Glomerular visceral epithelial cell (primary cell): ENCODE measurements at regions not wholly inside any gene's neighbourhood (a gene's known extent, or its start where the extent isn't known, plus 50 kb on each side); places are given as distances from the start of the nearest gene placed in this dataset.
A peak's percentile ranks its signal among the peaks of the same experiment; 100 is the strongest.
"Not testable (repeated sequence)": the region's sequence is repeated elsewhere in the genome, so short reads cannot be mapped to it uniquely, and the experiment has no call there.

Experiments used
- DNase-seq: peaks from one replicate; pipeline ENCODE4 v3.0.0-alpha.2; 2016; ENCODE audit errors: extremely low spot score

DNA sequence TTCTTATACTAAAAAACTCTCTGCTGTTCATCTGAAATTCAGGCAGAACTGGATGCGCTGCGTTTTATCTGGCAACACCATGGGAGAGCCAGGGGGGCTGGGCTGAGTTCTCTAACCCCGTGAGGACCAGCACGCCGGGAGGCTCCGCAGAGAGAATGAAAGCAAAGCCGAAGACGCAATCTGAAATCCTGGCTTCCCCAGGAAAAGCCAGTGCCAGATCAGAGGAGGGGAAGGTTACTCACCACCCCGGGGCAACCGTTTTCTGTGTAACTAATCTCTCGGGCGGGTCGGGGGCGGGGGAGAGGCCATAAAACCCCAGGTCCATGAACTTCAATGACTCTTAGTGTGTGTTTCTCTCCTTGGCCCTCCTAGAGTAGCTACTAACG lies 99.4 kb downstream of the SHANK2 start:
- DNase-seq = peak; percentile 61

DNA sequence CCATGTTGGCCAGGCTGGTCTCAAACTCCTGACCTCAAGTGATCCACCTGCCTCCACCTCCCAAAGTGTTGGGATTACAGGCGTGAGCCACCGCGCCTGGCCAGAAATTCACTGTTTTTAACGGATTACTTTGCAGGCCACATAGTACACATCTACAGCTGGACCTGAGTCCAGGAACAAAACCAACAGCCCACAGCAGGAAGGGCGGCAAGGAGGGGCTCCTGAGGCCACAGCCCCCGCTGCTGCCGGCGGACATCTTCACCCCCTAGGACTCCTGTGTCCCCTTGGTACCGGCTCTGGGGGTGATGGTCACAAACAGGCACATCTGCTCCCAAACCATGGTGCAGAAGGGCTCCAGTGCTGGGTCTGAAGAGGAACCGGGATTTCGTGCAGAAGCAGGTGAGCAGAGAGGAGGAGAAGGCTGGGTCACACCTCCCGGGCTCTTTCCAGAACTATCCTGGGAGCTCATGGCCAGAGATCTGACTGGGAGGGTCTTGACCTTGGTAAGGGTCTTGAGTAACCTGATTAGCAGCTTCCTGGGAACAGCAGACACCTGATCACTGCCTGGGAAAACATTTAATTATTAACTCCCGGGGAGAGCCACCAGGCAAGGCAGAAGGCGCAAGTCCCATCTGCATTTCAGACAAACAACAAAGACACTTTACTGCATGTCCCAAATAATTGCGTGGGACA lies 99.9 kb downstream of the SHANK2 start:
- DNase-seq = not testable (repeated sequence)

DNA sequence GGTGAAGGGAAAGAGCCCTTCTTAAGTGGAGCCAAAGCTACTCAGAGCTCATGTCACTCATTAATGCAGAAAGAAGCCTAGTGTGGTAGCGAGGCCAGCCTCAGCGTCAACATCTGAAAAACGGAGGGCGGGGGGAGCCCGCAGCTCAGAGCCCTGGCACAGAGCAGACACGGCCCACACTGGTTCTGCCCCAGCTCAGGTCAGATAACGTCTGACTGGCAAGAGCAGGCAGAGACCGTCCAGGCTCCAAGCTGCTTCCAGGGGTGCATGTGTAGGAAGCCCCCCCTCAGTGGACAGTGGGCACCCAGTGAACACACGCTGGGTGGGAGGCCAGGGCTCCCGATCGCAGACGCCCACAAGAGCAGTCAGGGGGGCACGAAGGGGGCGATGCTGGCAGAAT lies 100.8 kb downstream of the SHANK2 start:
- no peak for DNase-seq

DNA sequence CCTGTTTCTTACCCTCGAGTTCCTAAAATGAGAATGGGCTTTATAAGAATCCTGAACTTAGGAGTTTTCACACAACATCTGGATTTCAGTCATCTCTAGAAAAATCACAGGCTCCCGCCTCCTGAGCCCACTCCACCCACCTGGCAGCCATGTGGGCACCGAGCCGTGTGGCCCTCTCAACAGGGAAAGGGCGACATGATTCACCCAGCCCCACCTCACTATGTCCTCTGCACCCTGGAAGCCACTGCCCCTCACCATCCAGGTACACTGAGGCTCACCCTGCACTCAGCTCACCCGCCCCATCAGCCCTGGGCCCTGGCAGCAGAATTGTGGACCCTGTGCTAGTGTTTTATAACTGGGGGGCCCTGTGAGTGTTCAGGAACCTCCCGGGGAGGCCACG lies 101.5 kb downstream of the SHANK2 start:
- no peak for DNase-seq

DNA sequence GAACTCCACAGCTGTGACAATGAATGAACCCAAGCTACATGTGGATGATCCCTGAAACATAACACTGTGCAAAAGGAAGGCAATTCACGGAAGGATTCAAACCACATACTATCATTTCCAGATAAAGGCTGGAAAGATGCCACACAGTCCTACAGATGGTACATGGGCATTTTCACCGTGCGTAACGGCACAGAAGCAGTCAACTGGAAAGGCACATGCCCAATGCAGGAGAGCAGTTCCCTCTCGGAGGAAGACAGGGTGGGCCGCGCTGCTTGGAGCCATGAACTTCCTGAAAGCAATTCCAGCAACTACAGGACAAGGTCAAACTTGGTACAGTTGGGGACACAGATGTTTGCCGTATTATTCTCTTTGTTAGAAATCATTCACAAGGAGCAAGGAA lies 103.7 kb downstream of the SHANK2 start:
- DNase-seq = no peak

DNA sequence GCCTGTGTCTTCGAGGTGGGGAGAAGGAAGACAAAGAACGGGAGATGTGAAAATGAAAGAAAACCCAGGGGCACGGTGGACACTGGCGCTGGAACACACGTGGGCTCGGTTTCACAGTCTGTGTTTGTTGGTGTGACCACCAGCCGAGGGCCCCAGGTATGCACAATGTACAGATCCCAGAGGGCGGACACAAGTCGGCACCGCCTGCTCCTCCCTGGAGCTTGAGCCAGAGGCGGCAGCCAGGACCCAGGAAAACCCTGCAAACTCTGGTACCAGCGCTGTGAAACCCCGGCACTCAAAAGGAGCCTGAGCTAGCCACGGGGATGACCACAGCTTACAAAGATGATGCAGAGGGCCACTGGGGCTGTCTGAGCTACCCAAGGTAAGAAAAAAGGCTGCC lies 105.0 kb downstream of the SHANK2 start:
- no peak for DNase-seq

DNA sequence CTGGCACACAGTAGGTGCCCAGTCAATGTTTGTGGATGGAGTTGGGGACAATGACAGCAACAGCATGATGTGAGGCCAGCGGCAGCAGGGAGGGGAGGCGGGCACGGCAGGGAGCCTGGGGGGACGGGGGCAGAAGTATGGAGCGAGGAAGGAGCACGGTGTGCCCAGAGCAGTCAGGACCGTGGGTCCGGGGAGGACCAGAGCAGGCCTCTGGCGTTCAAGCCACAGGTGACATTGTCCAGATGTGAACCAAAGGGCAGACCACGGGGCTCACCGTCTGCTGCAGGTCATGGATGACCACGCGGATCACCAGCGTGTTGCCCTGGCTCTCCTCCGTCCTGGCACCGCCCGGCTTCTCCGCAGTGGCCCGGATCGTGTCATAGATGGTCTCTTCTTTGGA lies 105.5 kb downstream of the SHANK2 start:
- no peak for DNase-seq

DNA sequence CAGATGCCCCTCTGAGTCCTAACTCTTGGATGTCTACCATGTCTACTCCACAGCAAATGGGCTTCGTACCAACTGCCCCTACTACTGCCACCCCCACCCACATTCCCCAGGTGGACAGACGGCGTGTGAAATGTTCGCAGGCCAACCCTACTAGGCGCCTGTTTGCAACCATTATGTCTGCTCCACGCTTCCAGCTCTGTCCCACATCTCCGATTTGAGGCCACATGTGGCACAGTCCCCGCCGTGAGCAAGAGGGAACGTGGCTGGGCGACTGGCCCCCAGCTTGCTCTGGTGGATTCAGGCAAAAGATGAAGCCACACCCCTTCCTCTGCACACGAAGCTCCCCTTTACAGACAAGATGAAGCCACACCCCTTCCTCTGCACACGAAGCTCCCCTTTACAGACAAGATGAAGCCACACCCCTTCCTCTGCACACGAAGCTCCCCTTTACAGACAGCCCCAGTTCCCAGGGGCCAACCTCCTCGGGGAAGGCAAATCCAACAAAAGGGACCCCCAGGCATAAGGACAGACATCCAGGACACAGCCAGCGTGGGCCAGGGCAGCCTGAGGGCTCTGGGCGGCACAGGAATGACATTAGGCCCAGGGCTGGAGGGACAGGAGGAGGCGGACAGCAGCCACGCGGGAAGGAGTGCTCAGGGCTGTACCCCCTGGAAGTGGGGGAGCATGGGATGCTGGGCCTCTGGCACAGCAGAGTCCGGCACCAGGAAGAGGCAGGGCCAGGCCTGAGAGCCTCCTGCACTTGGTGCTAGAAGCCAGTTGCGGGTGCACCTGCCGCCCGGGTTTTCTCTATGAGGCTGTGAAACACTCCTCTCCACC lies 106.2 kb downstream of the SHANK2 start:
- no peak for DNase-seq

DNA sequence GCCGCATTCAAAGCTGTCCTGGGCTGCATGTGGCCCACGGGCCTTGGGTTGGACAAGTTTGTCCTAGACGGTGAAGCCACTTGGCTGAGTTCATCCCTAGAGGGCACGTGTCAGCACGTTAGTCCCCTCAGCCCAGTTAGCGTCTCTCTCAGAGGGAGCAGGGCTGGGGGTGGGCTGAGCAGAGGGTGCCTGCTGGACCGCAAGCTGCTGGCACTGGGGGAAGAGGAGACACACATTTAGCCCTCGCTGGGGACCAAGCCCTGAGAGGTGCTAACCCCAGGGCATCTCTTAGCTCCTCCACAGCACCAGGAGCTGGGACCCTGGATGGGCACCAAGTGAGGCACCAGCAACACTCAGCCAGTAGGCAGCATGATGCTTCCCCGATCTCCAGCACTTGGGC lies 107.0 kb downstream of the SHANK2 start:
- no peak for DNase-seq

DNA sequence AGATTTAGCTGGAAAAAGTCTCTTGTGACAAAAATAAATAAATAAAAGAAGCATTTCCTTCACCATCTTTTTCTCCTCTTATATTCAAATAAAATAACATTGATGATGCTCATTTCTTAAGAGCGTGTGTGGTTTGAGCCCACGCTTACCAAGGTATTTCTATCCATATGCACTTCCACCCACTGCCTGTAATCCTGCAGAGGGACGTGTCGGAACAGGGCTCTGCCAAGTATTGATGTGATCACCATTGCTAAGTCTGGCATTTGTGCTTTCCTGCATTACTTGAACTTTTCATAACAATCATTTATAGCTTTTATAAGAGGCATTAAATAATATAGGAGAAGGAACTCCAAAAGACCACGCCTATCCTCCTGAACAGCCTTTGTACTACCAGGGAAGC lies 107.6 kb downstream of the SHANK2 start:
- DNase-seq = no peak

DNA sequence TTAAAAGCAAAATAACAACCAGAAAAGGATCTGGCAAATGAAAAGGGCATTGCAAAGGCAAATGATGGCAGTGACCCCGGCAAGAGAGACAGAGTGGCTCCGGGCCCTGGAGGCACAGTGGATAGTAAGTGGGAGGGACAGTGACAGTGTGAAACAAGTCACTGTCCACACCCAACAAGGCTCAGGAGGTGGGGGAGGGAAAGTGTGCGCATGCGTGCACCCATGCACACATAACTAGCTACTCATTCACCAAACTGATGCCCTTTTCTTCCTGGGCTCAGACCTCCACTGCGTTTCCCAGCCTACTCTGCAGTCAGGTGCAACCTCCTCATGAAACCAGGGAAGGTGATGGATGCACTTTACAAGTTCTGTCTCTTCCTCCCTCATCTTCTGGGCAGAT lies 108.4 kb downstream of the SHANK2 start:
- DNase-seq = no peak

DNA sequence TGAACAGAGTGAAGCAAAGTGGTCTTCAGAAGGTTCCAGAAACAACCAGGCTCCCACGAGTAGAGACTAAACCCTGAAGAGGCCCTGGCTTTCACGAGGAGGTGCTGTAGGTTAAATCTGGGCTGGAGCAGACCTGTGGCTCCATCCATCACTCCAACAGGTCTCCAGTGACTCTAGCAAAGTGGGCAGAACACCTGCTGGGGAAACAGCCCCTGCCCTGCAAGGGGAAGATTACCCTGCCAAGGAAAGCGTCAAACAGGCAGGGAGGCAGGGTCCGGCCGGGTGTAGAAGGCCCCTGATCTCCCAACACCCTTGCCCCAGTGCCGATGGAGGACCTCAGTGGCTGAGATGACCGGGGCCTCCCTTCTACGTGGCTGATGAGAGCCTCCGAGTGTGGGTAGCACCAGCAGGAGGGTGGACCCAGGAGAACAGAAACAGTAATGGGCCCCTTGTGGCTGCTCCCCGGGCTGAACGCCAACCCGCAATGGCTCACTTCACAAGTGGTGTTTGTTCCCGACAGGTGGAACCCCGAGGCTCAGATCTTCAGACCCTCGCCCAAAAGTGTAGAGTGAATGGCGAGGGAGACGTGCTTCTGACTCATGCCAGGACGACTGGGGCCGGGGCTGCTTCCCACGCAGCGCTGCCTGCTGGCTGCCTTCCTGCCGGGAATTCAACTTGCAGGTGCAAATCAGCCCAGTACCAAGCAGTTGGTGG lies 112.0 kb downstream of the SHANK2 start:
- DNase-seq = no peak

DNA sequence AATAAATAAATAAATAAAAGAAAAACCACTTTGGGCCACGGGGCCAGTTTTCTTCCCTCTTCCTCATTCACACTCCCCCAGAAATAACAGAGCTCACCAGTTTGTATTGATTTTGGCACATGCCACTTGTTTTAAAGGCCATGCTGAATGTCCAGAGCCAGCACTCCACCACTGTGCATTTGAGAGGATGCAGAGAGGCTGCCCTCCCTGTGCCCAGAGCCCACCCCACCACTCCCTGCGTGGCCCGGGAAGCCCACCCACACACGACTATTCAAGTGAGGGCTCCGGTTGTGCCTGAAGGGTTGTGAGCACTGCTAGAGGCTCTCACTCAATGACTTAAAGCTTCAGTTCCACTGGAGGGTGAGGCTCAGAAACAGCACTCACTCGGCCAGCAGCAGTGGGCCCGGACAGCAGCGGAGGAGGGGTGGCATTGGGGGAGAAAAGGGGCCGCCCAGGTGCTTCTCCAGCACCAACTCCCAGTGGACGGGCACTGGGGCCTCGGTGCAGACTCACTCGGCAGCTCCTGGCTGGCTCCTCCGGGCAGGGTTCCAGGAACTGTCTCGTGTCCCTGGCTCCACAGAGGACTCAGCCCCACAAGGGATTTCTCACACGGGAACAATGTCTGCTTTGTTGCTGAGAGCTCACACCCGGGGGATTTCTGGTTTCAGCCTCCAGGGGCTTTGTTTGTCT lies 112.7 kb downstream of the SHANK2 start:
- peak; percentile 6 for DNase-seq

DNA sequence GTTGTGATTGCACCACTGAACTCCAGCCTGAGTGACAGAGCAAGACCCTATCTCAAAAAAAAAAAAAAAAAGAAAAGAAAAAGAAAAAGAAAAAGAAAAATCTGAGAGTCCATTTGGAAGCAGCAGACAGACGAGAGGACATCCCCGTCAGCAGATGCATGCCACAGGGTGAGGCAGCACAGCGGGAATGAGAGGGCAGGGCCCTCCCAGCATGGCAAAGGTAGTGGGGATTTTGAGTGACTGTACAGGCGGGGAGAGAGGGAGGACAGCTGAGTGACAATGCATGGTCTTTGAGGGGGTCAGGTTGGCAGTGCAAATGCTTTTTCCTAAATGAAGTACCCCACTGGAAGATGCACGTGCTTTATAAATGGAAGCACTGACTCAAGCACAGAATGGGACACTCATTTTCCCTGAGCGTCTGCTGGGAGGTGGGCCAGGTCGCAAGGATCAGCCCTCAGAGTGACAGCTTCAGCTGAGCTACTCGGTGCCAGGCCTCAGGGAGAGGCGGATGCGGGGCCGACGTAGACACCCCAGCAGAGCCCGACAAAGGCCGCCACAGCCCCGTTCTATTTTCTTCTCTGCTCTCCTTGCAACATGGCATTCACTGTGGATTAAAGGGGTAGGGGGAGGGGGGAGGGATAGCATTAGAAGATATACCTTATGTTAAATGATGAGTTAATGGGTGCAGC lies 113.5 kb downstream of the SHANK2 start:
- no peak for DNase-seq

DNA sequence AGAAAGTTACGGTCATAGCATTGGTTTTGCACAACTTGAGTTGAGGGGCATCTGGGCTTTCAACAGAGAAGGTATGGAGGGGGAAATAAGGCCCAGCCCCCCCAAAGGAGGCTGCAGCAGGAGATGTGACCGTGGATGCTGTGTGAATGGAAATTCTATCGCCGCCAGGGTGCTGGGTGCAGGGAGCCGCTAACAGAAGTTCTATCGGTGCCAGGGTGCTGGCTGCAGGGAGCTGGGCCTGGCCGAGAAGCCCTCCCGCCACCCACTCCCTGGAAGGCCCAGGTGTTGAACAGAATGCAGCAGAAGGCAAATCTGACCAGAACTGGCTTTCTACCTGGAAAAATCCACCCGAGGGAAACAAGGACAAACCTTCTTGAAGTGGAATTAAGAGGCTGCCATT lies 115.0 kb downstream of the SHANK2 start:
- DNase-seq = no peak

DNA sequence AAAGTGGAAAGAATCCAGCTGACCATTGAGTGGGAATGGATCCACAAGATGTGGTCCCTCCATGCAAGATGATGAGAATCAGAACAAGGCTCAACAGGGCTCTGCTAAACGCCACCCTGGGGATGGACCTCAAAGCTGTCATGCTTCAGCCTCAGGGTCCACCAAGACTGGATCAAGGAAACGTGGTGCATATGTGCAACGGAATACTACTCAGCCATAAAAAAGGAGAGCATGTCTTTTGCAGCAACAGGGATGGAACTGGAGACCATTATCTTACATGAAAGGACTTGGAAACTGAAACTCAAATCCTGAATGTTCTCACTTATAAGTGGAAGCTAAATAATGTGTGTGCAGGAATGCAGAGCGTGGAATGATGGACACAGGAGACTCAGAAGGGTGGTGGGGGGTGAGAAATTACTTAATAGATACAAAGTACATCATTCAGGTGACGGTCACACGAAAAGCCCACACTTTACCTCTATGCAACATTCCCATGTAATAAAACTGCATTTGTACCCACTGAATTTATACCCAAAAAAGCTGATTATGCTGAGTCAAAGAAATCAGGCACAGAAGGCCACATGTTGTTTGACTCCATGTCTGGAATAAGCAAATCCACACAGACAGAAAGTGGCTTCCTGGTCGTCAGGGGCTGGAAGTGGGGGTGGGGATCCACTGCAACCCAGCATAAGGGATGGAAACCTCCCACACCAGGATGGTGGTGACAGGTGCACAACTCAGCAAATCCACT lies 116.1 kb downstream of the SHANK2 start:
- no peak for DNase-seq

DNA sequence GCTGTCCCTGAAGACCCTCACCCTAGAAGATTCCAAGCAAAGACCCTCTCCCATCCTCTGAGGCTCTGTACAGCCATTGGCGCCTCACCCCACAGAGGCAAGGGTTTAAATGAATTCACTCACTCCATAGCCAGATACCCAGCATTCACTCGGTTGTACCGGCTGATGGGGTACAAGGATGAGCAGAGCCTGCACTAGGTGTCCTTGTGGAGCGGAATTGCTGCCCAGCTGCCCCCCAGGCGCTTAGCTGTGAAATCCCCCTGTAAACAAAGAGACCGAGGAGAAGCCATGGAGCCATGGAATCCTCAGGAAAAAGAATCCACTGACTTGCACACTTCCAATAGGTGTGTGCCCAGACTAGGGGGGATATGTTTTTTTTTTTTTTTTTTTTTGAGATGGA lies 117.3 kb downstream of the SHANK2 start:
- no peak for DNase-seq

DNA sequence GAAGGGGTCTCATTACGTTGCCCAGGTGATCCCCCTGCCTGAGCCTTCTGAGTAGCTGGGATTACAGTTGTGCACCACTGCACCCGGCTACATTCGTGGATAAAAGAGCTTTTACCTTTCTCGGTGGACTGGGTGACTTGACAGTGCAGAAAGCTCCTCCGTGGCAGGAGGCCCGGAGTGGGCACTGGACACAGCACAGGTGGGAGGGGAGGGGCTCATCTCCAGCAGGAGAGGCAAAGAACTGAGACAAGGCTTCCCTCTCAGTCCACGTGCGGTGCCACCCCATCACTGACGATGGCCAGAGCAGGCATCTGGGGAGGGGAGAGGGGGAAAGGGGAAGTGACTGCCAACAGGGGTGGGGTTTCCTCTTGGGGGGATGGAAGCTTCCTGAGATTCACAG lies 118.4 kb downstream of the SHANK2 start:
- DNase-seq = no peak

DNA sequence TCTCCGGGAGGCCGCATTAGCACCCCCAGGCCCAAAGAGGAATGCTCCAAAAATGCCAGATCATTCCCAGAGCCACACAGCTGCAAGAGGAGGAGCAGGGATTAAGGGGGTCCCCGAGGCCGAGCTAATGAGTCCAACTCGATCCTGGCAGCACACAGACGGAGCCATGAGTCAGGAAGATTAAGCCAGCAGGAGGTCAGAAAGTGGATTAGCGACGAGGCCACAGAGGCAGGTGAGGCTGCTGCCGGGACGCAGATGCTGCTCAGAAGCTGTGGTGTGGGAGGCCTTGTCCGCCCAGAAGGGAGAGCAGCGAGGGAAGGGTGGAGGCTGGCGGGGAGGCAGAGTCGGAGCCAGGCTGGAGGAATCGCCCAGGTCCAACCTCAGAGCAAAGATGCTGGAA lies 120.5 kb downstream of the SHANK2 start:
- no peak for DNase-seq

DNA sequence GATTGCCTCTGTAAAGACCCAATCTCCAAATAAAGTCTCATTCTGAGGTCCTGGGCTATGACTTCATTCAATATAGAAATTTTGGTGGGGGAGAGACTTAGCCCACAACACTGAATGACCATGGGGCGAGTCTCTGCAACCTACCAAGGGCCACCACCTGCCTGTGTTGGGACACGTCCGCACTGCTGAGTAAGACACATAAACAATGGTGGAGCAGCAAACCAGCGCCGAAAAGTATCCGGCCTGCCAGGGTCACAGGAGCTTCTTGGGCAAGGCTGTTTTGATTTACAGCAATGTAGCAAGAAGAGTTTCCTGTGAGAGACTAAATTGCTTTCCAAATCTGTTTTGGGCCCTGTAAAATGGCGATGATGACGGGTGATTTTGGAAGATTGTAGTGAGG lies 122.3 kb downstream of the SHANK2 start:
- DNase-seq = no peak

DNA sequence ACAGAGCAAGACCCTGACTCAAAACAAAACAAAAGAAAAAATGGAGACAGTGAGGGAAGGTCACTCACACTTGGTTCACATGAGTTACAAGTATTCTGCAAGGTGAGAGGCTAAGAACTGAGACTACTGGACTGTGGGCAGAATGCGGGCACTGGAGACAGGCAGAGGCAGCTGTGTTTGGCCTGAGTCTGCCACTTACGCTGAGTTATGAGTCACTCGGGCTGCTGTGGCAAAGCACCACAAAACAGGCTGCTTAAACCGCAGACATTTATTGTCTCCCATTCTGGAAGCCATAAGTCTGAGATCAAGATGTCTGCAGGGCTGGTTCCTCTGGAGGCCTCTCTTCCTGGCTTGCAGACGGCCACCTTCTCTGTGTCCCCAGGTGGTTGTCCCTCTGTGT lies 122.8 kb downstream of the SHANK2 start:
- peak; percentile 83 for DNase-seq
